ENCODE measurements at regions not wholly inside any gene's neighbourhood (a gene's known extent, or its start where the extent isn't known, plus 50 kb on each side); places are given as distances from the start of the nearest gene placed in this dataset.

- DNase-seq (ENCODE audit: low read depth in 2 of 2): no peak
Observed at GRCh38 chr7:131610007-131610406, 53.6 kb upstream of the PODXL start.

DNA sequence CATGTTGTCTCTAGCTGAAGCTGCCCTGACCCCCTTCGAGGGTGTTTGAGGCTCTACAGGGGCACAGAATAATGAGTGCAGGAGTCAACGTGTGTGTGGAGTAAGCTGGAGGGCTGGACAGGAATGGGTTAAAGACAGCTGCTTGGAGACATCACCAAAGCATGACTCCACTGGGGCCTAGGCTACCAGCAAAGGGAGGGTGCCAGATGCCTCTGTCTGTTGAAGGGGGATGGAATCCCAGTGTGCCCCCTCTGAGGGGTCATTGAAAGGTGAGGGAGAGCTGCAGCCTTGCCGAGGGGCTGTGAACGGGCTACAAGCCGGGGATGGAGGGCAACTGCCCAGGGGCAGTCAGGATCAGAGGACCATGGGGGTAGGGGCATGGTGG, 51.7 kb upstream of the PODXL start:
- no peak for DNase-seq (ENCODE audit: low read depth in 2 of 2)

DNA sequence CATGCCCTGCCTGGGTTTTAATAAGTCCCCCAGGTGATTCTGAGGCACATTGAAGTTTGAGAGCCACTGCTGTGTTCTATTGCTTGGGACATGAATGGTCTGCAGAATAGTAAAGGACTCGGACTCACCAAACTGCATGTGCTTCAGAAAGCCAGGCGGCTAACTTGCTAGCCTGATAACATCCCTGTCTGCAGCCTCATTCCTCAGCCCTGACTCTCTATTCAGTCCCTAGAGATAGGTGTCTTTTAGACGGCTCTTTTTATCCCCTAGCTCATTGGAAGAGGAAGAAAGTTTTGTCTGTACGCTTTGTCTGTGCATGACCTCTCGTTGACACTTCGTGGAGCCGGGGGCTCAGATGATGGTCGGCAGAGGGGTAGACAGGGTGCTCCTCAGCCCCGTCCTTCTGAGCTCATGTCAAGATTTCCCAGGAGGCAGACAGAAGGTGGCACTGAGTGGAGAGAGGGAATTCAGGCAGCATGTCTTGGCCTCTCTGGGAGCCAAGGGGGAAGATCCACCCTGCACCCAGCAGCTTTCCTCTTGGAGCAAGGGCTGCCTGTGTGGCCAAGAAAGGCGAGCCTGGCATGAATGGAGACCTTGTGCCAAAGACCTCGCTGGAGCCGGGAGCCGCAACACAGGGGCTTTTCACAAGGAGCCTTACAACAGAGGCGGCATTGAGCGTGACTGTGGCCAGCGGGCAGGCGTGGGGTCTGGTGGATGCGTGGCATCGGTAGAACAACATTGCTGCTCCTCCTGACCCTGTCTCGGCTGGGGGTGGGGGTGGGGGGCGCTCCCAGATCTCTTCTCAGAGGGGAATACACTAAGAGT, 51.1 kb upstream of the PODXL start:
- DNase-seq (ENCODE audit: low read depth in 2 of 2): no peak

DNA sequence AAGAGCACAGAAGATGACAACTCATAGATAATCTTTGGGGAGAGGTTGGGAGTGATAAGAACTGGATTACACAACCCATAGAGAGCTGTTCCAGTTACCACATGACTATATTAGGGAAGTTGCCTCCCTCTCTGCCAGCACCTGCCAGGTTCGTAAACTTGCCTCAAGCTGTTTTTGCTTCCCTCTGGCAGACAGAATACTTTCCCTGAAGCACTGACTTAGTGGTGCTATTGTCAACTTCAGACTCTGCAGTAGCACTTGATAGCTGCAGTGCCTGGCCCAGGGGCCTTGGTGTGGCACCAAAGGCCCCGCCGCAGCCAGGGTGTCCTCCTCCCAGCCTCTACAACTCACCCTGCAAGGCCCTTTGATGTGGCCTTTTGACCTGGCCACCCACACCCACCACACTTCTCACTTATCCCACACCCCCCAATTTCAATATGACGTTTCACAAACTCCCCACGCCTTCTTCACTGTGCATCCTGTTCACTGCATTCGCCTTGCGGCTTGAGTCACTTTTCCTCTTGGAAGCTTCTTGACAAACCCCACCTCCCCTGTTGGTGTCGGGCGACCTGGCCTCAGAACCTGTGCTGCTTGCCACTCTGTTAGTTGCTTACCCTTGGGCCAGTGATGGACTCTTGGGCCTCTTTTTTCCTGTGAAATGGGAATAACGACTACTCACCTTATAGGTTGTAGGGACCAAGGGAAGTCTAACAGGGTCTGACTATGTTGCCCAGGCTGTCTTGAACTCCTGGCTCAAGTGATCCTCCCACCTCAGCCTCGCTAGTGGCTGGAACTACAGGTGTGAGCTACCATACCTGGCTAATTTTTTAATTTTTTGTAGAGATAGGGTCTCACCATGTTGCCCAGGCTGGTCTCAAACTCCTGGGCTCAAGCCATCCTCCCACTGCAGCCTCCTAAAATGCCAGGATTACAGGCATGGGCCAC, 50.2 kb upstream of the PODXL start:
- DNase-seq (ENCODE audit: low read depth in 2 of 2): no peak

Measured in stimulated activated CD8-positive, alpha-beta memory T cell treated with anti-CD3 and anti-CD28 coated beads, Interleukin-7, amount 100 ng/mL, for 1 hour (primary cell).